GM13977 (cell line): ENCODE measurements at regions not wholly inside any gene's neighbourhood (a gene's known extent, or its start where the extent isn't known, plus 50 kb on each side); places are given as distances from the start of the nearest gene placed in this dataset.
"Not testable (repeated sequence)": the region's sequence is repeated elsewhere in the genome, so short reads cannot be mapped to it uniquely, and the experiment has no call there.

ENCODE experiments used
- DNase-seq: peaks from one replicate; pipeline ENCODE4 v3.0.0; 2012; ENCODE audit warnings: low spot score
- CTCF ChIP-seq: IDR thresholded peaks from 2 replicates; pipeline ENCODE4 v1.5.1; 2012; ENCODE audit warnings: mild to moderate bottlenecking, control low read depth; ENCODE audit not compliant: insufficient read depth; ENCODE audit errors: extremely low read depth, missing control alignments
- in situ Hi-C: fragments of 300-500 bp; cut with MboI; formaldehyde crosslinking; loops from one replicate; pipeline ENCODE4 v1.12.0; 2022; ENCODE audit warnings: low sequenced_read_pairs, low pct_unique_long_range_greater_than_20kb, mixed read lengths, inconsistent platforms; ENCODE audit not compliant: unreplicated experiment

- in situ Hi-C loops = no loop called here
- no peak for DNase-seq
- TF ChIP-seq CTCF = no peak
These were observed 88.7 kb upstream of the TBL1X start for GRCh38 chrX:9376111-9376510.

GRCh38 chrX:9377216-9377615 is 87.6 kb upstream of the TBL1X start:
- DNase-seq, in situ Hi-C loops: not testable (repeated sequence)

- in situ Hi-C loops = no loop called here
- DNase-seq = no peak
- no peak for TF ChIP-seq CTCF
These were observed 85.7 kb upstream of the TBL1X start for GRCh38 chrX:9378980-9379696.

GRCh38 chrX:9379697-9380551 is 84.9 kb upstream of the TBL1X start:
- in situ Hi-C loops = no loop called here
- DNase-seq = no peak
- no peak for TF ChIP-seq CTCF

GRCh38 chrX:9383655-9384054 is 81.2 kb upstream of the TBL1X start:
- TF ChIP-seq CTCF = no peak
- no peak for DNase-seq
- in situ Hi-C loops = no loop called here

GRCh38 chrX:9388450-9388849 is 76.4 kb upstream of the TBL1X start:
- TF ChIP-seq CTCF = no peak
- no peak for DNase-seq
- in situ Hi-C loops = no loop called here

- DNase-seq = no peak
- in situ Hi-C loops = no loop called here
- TF ChIP-seq CTCF = no peak
These were observed 74.7 kb upstream of the TBL1X start for GRCh38 chrX:9390121-9390520.
